GM21786 (cell line): ENCODE measurements at regions not wholly inside any gene's neighbourhood (a gene's known extent, or its start where the extent isn't known, plus 50 kb on each side); places are given as distances from the start of the nearest gene placed in this dataset.
"Not testable (repeated sequence)": the region's sequence is repeated elsewhere in the genome, so short reads cannot be mapped to it uniquely, and the experiment has no call there.

Source experiments
- ATAC-seq: cut with Tn5 transposase; IDR thresholded peaks from one replicate; pipeline ENCODE4 v1.9.1; 2021; ENCODE audit not compliant: unreplicated experiment

DNA sequence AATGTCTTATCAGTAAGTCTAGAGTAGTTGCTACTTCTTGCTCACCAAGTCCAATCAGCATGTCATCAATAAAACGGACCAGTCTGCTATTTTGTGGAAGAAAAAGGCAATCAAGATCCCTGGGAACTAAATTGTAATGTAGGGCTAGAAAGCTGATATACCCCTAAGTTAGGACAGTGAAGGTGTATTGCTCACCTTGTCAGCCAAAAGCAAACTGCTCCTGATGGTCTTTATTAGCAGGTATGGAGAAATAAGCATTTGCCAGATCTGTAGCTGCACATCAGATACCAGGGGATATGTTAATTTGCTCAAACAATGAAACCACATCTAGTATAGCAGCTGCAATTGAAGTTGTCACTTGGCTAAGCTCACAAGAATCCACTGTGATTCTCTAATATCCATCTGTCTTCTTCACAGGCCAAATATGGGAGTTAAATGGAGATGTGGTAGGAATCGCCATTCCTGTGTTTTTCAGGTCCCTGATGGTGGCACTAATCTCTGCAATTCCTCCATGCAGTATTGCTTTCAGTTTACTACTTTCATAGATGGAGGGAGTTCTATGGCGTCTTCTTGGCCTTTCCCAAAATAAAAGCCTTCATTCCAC lies 75.0 kb downstream of the TMEM237 start:
- no peak for ATAC-seq

DNA sequence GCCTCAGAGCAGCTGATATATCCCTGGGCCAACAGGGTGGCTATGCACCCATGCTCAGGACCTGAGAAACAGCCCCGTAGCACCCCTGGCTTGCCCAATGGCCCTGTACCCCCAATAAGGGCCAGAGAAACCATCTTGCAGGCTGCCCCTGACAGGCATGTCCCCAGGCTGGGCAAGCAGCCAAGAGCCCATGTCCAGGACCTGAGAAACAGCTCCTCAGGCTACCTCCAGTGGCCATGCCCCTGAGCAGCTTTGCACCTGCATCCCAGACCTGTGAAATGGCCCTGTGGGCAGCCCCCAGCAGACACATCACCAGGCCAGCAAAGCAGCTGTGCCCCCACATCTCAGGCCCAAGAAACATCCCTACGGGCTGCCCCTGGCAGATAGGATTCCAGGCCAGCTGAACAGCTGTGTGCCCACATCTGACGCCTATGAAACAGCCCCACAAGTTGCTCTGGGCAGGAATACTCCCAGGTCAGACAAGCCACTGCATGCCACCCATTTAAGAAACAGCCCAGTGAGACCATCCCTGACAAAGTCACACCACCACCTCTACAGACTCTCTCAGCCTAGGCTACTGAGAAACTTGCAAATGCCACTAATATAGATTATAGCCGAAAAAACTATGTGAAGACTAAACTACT lies 84.1 kb downstream of the TMEM237 start:
- no peak for ATAC-seq

DNA sequence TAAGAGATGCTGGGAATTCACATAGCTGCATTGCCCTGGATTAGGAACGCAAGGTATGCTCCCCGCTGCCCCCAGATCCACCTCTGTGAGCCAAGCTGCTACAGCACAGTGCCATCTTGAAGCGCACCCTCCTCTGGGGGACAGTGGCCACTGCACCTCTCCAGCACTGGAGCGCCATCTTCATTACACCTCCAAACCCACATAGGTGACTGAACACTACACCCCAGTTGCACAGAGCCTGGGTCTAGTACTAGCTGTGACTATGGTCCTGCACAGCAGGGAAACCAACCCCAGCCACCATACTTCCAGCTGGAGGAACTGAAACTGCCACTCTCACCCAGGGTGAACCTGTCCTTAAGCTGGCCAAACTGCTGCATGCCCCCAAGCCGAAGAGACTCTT lies 84.6 kb downstream of the TMEM237 start:
- ATAC-seq = no peak

DNA sequence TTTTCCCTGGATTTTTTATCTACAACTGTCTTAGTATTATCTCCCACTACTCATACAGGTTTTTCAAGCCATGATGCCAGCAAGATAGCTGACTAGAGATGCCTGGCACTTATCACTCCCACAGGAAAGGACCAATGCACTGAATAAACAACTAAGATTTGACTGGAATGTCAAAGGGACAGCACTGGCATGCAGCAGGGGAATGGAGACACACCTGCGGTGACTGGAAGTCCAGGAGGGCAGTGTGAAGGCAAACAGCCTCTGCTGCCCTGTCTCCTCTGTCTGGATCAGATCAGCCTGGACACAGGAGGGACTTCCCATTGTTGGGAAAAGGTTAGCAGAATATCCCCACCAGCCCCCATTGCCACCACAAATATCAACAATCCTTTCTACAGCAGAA lies 85.1 kb downstream of the TMEM237 start:
- no peak for ATAC-seq

DNA sequence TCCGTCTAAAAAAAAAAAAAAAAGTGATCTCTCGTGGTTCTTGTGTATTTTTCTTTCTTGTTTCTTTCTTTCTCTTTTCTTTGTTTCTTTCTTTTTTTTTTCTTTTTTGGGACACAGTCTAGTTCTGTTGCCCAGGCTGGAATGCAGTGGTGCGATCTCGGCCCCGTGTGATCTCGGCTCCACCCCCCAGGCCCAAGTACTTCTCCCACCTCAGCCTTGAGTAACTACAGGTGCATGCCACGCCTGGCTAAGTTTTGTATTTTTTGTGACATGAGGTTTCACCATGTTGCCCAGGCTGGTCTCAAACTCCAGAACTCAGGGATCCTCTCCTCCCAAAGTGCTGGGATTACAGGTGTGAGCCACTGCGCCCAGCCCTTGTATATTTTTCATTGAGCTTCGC lies 91.4 kb downstream of the TMEM237 start:
- ATAC-seq = no peak

DNA sequence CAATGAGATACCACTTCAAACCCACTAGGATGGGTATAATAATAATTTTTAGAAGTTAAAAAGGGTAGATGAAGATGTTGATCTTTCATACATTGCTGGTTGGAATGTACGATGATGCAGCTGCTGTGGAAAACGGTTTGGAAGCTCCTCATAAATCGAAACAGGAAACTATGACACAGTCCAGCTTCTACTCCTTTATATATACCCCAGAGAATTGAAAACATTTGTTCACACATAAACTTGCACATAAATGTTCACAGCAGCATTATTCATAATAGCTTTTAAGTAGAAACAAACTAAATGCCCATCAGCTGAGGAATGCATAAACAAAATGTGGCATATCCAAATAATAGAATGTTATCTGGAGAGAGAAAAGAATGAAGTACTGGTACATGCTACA lies 95.0 kb downstream of the STRADB start:
- ATAC-seq = no peak

DNA sequence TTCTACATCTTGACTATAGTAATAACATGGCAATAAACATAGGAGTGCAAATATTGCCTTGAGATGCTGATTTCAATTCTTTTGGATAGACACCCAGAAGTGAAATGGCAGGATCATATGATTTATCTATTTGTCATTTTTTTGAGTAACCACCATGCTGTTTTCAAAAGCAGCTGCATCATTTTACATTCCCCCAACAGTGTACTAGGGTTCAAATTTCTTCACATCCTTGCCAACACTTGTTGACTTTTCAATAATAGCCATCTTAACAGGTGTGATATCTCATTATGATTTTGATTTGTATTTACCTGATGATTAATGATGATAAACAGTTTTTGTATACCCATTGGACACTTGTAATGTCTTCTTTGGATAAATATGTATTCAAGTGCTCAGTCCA lies 90.8 kb downstream of the STRADB start:
- ATAC-seq = no peak

DNA sequence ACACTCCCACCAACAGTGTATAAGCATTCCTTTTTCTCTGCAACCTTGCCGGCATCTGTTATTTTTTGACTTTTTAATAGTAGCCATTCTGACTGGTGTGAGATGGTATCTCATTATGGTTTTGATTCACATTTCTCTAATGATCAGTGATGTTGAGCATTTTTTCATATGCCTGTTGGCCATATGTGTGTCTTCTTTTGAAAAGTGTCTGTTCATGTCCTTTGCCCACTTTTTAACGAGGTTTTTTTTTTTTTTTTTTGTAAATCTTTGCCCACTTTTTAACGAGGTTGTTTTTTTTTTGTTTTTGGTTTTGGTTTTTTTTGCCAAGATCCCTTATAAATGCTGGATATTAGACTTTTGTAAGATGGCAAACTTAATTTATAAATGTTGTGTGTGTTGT lies 87.7 kb downstream of the STRADB start:
- ATAC-seq = not testable (repeated sequence)

DNA sequence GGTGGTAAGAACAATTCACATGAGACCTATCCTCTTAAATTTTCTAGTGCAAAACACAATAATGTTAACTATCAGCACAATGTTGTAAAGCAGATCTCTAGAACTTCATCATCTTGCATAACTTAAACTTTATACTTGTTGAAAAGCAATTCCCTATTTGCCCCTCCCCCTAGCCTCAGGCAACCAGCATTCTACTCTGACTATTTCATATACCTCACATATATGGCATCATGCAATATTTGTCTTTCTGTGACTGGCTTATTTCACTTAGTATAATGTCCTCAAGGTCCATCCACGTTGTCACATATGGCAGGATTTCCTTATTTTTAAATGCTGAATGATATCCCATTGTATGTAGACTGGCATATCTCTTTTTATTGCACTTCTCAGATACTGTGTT lies 86.5 kb downstream of the STRADB start:
- ATAC-seq = no peak

DNA sequence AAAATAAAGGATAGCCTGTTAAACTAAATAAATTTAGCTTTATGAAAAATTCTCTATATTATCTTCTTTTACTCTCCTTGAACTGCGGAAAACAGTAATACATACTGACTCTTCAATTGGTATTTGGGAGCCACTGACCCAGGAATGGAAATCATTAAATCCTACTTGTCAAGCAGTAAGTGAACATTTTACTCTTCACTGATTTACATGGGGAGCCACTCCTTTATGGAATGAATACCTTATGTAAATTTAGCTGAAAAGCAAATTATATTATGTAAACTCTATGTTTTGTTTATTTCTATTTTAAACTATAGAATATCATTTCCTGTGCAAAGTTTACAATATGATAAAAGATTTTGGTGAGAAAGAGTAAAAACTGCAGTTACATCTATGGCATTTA lies 85.2 kb downstream of the STRADB start:
- ATAC-seq = no peak

DNA sequence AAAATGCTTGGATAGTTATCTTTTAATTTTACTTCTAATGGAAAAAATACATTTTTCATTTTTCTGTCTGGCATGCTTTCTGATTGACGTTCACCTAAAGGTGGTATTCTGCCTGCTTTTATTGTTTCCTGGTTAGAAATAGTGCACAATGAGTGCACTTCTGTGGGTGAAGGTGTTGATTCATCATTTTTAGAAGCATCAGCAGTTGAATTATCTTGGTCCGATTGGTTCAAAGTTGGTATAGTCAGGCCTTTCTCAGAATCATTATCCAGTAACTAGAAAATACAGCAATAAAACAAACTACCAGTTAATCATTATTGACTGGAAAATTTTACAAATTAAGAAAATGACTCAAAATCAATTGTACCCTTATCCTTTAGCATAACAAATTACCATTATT lies 84.5 kb downstream of the STRADB start:
- ATAC-seq = no peak

DNA sequence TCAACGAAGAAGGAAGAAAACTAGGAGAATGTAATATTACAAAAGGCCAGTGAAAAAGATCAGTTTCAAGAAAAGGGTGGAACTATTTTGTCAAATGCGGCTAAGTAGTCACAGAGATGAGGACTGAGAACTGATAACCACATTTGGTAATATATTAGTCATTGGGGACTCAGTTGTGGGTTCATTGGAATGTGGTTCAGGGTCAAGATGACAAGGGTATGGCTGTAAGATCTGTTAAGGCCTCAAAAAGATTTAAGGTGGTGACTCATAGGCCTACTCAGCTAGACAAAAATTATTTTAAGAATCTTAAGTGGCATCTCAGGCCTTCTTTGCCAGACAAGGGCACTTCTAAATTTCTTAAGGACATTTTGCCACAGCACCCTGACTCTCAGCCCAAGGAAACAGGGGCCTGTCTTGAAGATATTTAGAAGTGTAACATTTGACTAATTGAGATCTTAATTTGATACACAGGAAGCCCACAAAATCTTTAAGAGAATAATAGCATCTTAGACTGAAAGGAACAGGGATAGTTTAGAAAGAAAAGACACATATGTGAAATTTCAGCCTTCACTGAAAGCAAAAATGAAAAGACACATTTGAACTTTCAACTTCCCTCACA lies 81.3 kb downstream of the STRADB start:
- ATAC-seq = peak; percentile 96
